OCI-LY1 (cell line): ENCODE measurements at regions not wholly inside any gene's neighbourhood (a gene's known extent, or its start where the extent isn't known, plus 50 kb on each side); places are given as distances from the start of the nearest gene placed in this dataset.

Experiments
- CTCF ChIP-seq: fragments of 200-600 bp; sonication (generic), shearing (Covaris generic); IDR thresholded peaks from 2 replicates; pipeline ENCODE4 v1.5.1; 2017; ENCODE audit warnings: mild to moderate bottlenecking, antibody characterized with exemption, low read length, moderate library complexity, mixed read lengths
- EZH2 ChIP-seq: fragments of 200-600 bp; sonication (generic), shearing (Covaris generic); IDR thresholded peaks from 2 replicates; pipeline ENCODE4 v1.8.0; 2017; ENCODE audit warnings: borderline replicate concordance, mixed run types, mild to moderate bottlenecking, antibody characterized with exemption, low read length, moderate library complexity, mixed read lengths

GRCh38 chr3:159925248-159925647 lies 63.4 kb upstream of the IL12A start:
- TF ChIP-seq CTCF (no peak), EZH2 (no peak)
